ENCODE measurements at regions not wholly inside any gene's neighbourhood (a gene's known extent, or its start where the extent isn't known, plus 50 kb on each side); places are given as distances from the start of the nearest gene placed in this dataset.

DNA sequence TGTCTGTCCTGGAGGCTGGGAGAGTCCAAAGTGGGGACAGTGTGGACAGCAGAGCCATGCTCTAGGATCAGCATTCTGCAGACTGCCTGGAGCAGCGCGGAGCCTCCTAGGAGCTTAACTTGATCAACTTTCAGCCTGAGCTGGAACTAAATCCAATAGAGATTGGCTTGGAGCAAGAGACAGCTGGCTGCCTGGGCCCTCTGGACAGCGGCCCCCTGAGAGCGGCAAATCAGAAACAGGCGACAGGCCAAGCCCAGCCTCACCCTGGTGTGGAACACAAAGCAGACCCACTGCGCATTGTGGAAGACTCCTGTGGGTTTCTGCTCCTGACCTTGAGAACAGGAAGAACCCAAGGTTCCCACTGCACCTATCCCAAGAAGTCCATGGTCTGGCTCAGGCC, 462.2 kb downstream of the TSHZ3 start:
- Mint-ChIP-seq H3K9me3 (no peaks in the 10 kb centered on the region), H3K4me1 (no peaks in the 10 kb centered on the region), H3K36me3 (no peaks in the 10 kb centered on the region), H3K27ac (no peak overlapping the region), H3K27me3 (no peaks in the 10 kb centered on the region), H3K4me3 (no peak overlapping the region)
- Histone ChIP-seq H3K9me3 (ENCODE audit: control insufficient read depth in 2 of 2, low read length in 2 of 2) (no peaks in the 10 kb centered on the region), H3K36me3 (ENCODE audit: control insufficient read depth, insufficient read depth, low read length) (no peaks in the 10 kb centered on the region), H3K27ac (ENCODE audit: insufficient read depth, low read length, poor library complexity, severe bottlenecking) (no peak overlapping the region), H3K27me3 (ENCODE audit: control insufficient read depth, insufficient read depth, low read length) (no peaks in the 10 kb centered on the region), H3K4me1 (ENCODE audit: control insufficient read depth, insufficient read depth, low read length, poor library complexity, severe bottlenecking) (no peaks in the 10 kb centered on the region), H3K4me3 (ENCODE audit: low read depth, low read length) (no peak overlapping the region)
- ATAC-seq (ENCODE audit: low read depth in 2 of 2) (no peak), DNase-seq (no peak)

DNA sequence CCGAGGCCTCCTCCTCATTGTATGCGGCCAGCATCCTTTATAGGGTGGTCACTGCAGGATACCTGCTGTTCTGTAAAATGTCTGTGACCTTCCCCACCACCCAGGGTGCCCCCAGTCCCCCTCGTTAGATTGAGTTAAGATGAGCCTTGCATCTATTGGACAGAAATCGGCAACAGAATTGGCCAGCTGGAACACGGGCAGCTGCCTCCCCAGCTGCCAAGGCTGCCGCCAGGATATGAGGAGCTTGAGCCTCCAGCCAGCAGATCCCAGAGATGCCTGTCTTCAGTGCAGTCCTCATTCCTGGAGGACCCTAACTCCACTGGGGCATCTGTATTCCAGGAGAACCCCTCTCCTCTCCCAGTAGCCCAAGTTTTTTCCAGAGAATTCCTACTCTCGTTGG, 463.0 kb downstream of the TSHZ3 start:
- no peaks in the 10 kb centered on the region for H3K4me1 Mint-ChIP-seq
- H3K36me3 ChIP-seq (ENCODE audit: control insufficient read depth, insufficient read depth, low read length), result no peaks in the 10 kb centered on the region
- no peaks in the 10 kb centered on the region for H3K9me3 ChIP-seq (ENCODE audit: control insufficient read depth in 2 of 2, low read length in 2 of 2)
- no peak overlapping the region for H3K27ac Mint-ChIP-seq
- H3K27ac ChIP-seq (ENCODE audit: insufficient read depth, low read length, poor library complexity, severe bottlenecking), result no peak overlapping the region
- no peaks in the 10 kb centered on the region for H3K9me3 Mint-ChIP-seq
- H3K4me3 ChIP-seq (ENCODE audit: low read depth, low read length), result no peak overlapping the region
- no peaks in the 10 kb centered on the region for H3K36me3 Mint-ChIP-seq
- no peak overlapping the region for H3K4me3 Mint-ChIP-seq
- no peak for DNase-seq
- no peaks in the 10 kb centered on the region for H3K4me1 ChIP-seq (ENCODE audit: control insufficient read depth, insufficient read depth, low read length, poor library complexity, severe bottlenecking)
- H3K27me3 Mint-ChIP-seq, result no peaks in the 10 kb centered on the region
- no peaks in the 10 kb centered on the region for H3K27me3 ChIP-seq (ENCODE audit: control insufficient read depth, insufficient read depth, low read length)
- ATAC-seq (ENCODE audit: low read depth in 2 of 2), result no peak

DNA sequence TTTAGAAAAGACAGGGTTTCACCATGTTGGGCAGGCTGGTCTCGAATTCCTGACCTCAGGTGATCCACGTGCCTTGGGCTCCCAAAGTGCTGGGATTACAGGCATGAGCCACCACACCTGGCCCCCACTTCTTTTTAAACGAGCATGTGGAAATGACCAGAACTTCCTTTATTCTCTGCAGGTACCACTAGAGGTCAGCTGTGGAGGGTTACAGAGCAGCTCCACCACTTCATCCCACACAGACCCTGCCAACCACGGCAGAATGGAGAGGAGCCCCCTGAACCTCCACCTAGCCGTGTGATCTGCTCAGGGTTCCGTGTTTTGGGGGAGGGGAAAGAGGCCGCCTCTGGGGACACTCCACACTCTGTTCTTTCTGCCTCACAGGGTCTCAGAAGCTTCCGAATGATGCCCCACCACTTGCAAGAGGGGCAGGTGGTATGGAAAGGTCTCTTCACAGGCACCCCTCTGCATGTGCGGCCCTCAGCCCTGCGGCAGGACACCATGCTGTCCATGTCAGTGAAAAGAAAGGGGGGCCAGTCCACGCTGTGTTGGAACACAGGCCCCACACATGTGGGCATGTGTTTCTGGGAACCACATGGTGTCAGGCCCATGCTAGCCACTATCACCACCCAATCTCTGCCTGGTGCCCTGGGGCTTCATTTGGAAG, 465.0 kb downstream of the TSHZ3 start:
- Histone ChIP-seq H3K36me3 (ENCODE audit: control insufficient read depth, insufficient read depth, low read length) (no peaks in the 10 kb centered on the region), H3K9me3 (ENCODE audit: control insufficient read depth in 2 of 2, low read length in 2 of 2) (no peaks in the 10 kb centered on the region), H3K4me3 (ENCODE audit: low read depth, low read length) (no peak overlapping the region), H3K27ac (ENCODE audit: insufficient read depth, low read length, poor library complexity, severe bottlenecking) (no peak overlapping the region), H3K27me3 (ENCODE audit: control insufficient read depth, insufficient read depth, low read length) (no peaks in the 10 kb centered on the region), H3K4me1 (ENCODE audit: control insufficient read depth, insufficient read depth, low read length, poor library complexity, severe bottlenecking) (no peaks in the 10 kb centered on the region)
- Mint-ChIP-seq H3K27me3 (no peaks in the 10 kb centered on the region), H3K4me1 (no peaks in the 10 kb centered on the region), H3K4me3 (no peak overlapping the region), H3K27ac (no peak overlapping the region), H3K9me3 (peaks cover 0 to 2% (median 0%) of the 10 kb centered on the region in 7 donors), H3K36me3 (no peaks in the 10 kb centered on the region)
- DNase-seq (no peak), ATAC-seq (ENCODE audit: low read depth in 2 of 2) (no peak)

DNA sequence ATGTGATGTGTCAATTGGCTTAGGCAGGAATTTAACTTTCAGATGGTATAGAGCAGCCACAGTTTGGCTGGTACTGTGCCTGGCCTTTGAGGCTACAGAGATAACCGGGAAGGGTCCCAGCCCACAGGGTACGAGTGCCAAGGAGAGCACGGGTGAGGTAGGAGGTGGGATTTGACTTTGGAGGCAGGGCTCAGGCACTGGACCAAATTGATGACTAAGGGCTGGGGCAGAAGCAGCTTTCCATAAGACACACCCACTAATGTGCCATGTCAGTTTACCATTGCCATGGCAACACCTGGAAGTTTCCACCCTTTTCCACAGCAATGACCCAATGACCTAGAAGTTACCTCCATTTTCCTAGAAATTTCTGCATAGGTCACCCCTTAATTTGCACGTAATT, 466.2 kb downstream of the TSHZ3 start:
- H3K4me1 Mint-ChIP-seq, result no peaks in the 10 kb centered on the region
- H3K4me3 ChIP-seq (ENCODE audit: low read depth, low read length), result no peak overlapping the region
- no peak overlapping the region for H3K4me3 Mint-ChIP-seq
- no peaks in the 10 kb centered on the region for H3K27me3 ChIP-seq (ENCODE audit: control insufficient read depth, insufficient read depth, low read length)
- no peaks in the 10 kb centered on the region for H3K9me3 ChIP-seq (ENCODE audit: control insufficient read depth in 2 of 2, low read length in 2 of 2)
- ATAC-seq (ENCODE audit: low read depth in 2 of 2), result no peak
- H3K9me3 Mint-ChIP-seq, result peaks cover 0 to 2% (median 0%) of the 10 kb centered on the region in 7 donors
- H3K27ac Mint-ChIP-seq, result no peak overlapping the region
- no peaks in the 10 kb centered on the region for H3K27me3 Mint-ChIP-seq
- no peaks in the 10 kb centered on the region for H3K36me3 Mint-ChIP-seq
- no peaks in the 10 kb centered on the region for H3K4me1 ChIP-seq (ENCODE audit: control insufficient read depth, insufficient read depth, low read length, poor library complexity, severe bottlenecking)
- DNase-seq, result no peak
- no peak overlapping the region for H3K27ac ChIP-seq (ENCODE audit: insufficient read depth, low read length, poor library complexity, severe bottlenecking)
- H3K36me3 ChIP-seq (ENCODE audit: control insufficient read depth, insufficient read depth, low read length), result no peaks in the 10 kb centered on the region

DNA sequence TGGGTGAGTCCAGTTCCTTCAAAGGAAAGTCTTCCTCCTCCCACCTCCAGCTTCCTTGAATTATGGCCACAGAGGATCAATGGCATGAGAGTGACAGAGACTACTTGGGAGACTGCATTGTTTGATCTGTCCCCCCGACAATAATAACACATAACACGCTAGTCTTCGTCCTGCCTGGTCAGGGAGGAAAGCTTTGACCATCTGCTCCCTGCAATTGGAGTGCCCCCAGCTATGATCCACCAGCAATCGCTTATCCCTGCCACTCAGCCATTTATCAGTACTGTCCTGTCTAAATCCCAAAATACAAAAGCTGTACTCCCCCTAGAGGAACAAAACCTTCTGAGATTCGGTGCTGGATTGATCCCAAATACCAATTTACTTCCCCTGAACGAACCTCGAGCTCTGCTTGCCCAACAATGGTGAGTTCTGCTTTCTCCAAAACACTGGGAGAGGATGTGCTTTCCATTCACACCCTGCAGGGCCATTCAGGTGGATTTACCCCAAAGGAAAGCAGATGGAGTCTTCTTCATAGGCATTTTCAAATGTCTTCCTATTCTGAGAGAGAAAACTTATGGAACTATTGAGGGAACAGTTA, 466.7 kb downstream of the TSHZ3 start:
- H3K27ac ChIP-seq (ENCODE audit: insufficient read depth, low read length, poor library complexity, severe bottlenecking), result no peak overlapping the region
- H3K36me3 ChIP-seq (ENCODE audit: control insufficient read depth, insufficient read depth, low read length), result no peaks in the 10 kb centered on the region
- Mint-ChIP-seq H3K4me3 (no peak overlapping the region), H3K27ac (no peak overlapping the region), H3K4me1 (no peaks in the 10 kb centered on the region), H3K9me3 (peaks cover 0 to 2% (median 0%) of the 10 kb centered on the region in 7 donors), H3K27me3 (no peaks in the 10 kb centered on the region), H3K36me3 (no peaks in the 10 kb centered on the region)
- H3K4me3 ChIP-seq (ENCODE audit: low read depth, low read length), result no peak overlapping the region
- DNase-seq (no peak), ATAC-seq (ENCODE audit: low read depth in 2 of 2) (no peak)
- H3K9me3 ChIP-seq (ENCODE audit: control insufficient read depth in 2 of 2, low read length in 2 of 2), result no peaks in the 10 kb centered on the region
- H3K27me3 ChIP-seq (ENCODE audit: control insufficient read depth, insufficient read depth, low read length), result no peaks in the 10 kb centered on the region
- H3K4me1 ChIP-seq (ENCODE audit: control insufficient read depth, insufficient read depth, low read length, poor library complexity, severe bottlenecking), result no peaks in the 10 kb centered on the region

DNA sequence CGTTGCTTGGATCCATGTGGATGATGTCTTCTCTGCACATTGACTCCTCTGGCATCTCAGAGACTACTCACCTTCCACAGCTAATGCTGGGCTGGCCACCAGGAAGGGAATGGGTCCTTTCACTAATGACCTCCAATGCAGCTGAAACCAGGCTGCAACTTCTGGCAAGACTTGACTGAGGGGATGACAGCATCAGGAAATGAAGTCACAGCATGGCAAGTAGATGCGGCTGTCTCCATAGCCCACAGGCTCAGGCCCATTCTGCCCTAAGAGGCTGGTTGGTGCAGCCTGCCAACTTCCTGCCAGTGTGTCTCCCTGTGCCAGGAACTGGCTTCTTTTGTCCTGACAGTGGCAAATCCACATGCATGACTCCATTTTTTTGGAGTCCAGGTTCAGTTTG, 467.3 kb downstream of the TSHZ3 start:
- ATAC-seq (ENCODE audit: low read depth in 2 of 2) (no peak), DNase-seq (no peak)
- Mint-ChIP-seq H3K27me3 (no peaks in the 10 kb centered on the region), H3K27ac (no peak overlapping the region), H3K36me3 (no peaks in the 10 kb centered on the region), H3K4me1 (no peaks in the 10 kb centered on the region), H3K4me3 (no peak overlapping the region), H3K9me3 (peaks cover 0 to 2% (median 0%) of the 10 kb centered on the region in 7 donors)
- Histone ChIP-seq H3K9me3 (ENCODE audit: control insufficient read depth in 2 of 2, low read length in 2 of 2) (no peaks in the 10 kb centered on the region), H3K36me3 (ENCODE audit: control insufficient read depth, insufficient read depth, low read length) (no peaks in the 10 kb centered on the region), H3K27me3 (ENCODE audit: control insufficient read depth, insufficient read depth, low read length) (no peaks in the 10 kb centered on the region), H3K4me3 (ENCODE audit: low read depth, low read length) (no peak overlapping the region), H3K4me1 (ENCODE audit: control insufficient read depth, insufficient read depth, low read length, poor library complexity, severe bottlenecking) (no peaks in the 10 kb centered on the region), H3K27ac (ENCODE audit: insufficient read depth, low read length, poor library complexity, severe bottlenecking) (no peak overlapping the region)

DNA sequence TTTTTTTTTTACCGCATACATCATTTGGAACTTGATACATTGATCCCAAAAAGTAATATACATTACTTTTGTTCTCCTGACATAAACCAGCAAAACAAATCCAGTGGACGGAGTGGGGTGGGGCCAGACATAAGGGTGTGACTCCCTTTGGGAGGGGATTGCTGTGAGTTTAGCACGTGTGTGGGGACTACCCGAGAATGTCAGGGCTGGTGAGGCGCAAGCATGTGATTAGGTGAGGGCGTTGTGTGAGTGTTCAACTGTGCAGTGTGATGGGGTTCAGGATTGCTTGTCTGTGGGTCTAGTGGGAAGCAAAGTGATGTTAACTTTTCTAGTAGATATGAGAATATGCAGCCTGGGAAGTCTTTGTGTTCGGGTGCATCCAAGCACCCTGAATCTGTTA, 468.0 kb downstream of the TSHZ3 start:
- H3K27me3 Mint-ChIP-seq, result no peaks in the 10 kb centered on the region
- H3K27ac ChIP-seq (ENCODE audit: insufficient read depth, low read length, poor library complexity, severe bottlenecking), result no peak overlapping the region
- no peaks in the 10 kb centered on the region for H3K27me3 ChIP-seq (ENCODE audit: control insufficient read depth, insufficient read depth, low read length)
- ATAC-seq (ENCODE audit: low read depth in 2 of 2) (no peak), DNase-seq (no peak)
- no peak overlapping the region for H3K4me3 ChIP-seq (ENCODE audit: low read depth, low read length)
- H3K4me1 ChIP-seq (ENCODE audit: control insufficient read depth, insufficient read depth, low read length, poor library complexity, severe bottlenecking), result no peaks in the 10 kb centered on the region
- H3K9me3 Mint-ChIP-seq, result peaks cover 0 to 2% (median 0%) of the 10 kb centered on the region in 7 donors
- H3K36me3 Mint-ChIP-seq, result no peaks in the 10 kb centered on the region
- H3K27ac Mint-ChIP-seq, result no peak overlapping the region
- H3K36me3 ChIP-seq (ENCODE audit: control insufficient read depth, insufficient read depth, low read length), result no peaks in the 10 kb centered on the region
- H3K4me1 Mint-ChIP-seq, result no peaks in the 10 kb centered on the region
- H3K9me3 ChIP-seq (ENCODE audit: control insufficient read depth in 2 of 2, low read length in 2 of 2), result no peaks in the 10 kb centered on the region
- no peak overlapping the region for H3K4me3 Mint-ChIP-seq

DNA sequence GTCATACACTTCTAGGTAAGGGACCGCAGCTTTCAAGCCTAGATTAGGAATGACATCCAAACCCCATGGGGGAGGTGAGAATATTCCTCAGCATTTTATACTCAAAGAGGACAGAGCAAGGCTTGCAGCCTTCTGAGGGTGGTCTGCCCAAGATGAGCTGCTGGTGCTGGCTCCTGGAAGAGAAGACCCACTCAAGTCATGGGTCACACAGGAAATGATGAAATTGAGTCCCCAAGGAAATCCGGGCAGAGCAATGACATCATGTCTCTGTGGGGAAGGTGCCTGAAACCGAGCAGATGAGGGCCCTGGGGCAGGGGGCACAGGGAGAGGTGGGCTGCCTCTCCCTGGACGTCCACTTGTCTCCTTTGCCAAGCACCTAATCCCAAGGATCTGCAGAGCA, 468.7 kb downstream of the TSHZ3 start:
- Mint-ChIP-seq H3K4me3 (no peak overlapping the region), H3K27ac (no peak overlapping the region), H3K36me3 (no peaks in the 10 kb centered on the region), H3K4me1 (no peaks in the 10 kb centered on the region), H3K9me3 (peaks cover 0 to 2% (median 0%) of the 10 kb centered on the region in 7 donors), H3K27me3 (no peaks in the 10 kb centered on the region)
- H3K4me1 ChIP-seq (ENCODE audit: control insufficient read depth, insufficient read depth, low read length, poor library complexity, severe bottlenecking), result no peaks in the 10 kb centered on the region
- ATAC-seq (ENCODE audit: low read depth in 2 of 2) (no peak), DNase-seq (no peak)
- no peaks in the 10 kb centered on the region for H3K36me3 ChIP-seq (ENCODE audit: control insufficient read depth, insufficient read depth, low read length)
- H3K27me3 ChIP-seq (ENCODE audit: control insufficient read depth, insufficient read depth, low read length), result no peaks in the 10 kb centered on the region
- H3K27ac ChIP-seq (ENCODE audit: insufficient read depth, low read length, poor library complexity, severe bottlenecking), result no peak overlapping the region
- no peak overlapping the region for H3K4me3 ChIP-seq (ENCODE audit: low read depth, low read length)
- no peaks in the 10 kb centered on the region for H3K9me3 ChIP-seq (ENCODE audit: control insufficient read depth in 2 of 2, low read length in 2 of 2)

Measured in CD4-positive, CD25-positive, alpha-beta regulatory T cell (primary cell).